NCI-H748 treated with DMSO at 0.1 percent for 48 hours (cell line): ENCODE measurements at regions not wholly inside any gene's neighbourhood (a gene's known extent, or its start where the extent isn't known, plus 50 kb on each side); places are given as distances from the start of the nearest gene placed in this dataset.

Source experiments
- DNase-seq: peaks from one replicate; lab custom pipeline; 2025; lab: John Stamatoyannopoulos, UW

- no peak for DNase-seq
These were observed 144.0 kb upstream of the CNTN4 start for GRCh38 chr3:1954632-1955031.

GRCh38 chr3:1955170-1955569, 143.5 kb upstream of the CNTN4 start:
- no peak for DNase-seq

- DNase-seq: no peak
These were observed 142.9 kb upstream of the CNTN4 start for GRCh38 chr3:1955750-1956149.

- DNase-seq: no peak
These were observed 138.2 kb upstream of the CNTN4 start for GRCh38 chr3:1960506-1960905.

GRCh38 chr3:1962396-1963088, 136.1 kb upstream of the CNTN4 start:
- peak; percentile 95 for DNase-seq

GRCh38 chr3:1963896-1964295, 134.8 kb upstream of the CNTN4 start:
- DNase-seq: no peak

- DNase-seq: no peak
These were observed 131.1 kb upstream of the CNTN4 start for GRCh38 chr3:1967525-1967924.

- no peak for DNase-seq
These were observed 129.4 kb upstream of the CNTN4 start for GRCh38 chr3:1969281-1969680.

- no peak for DNase-seq
These were observed 126.9 kb upstream of the CNTN4 start for GRCh38 chr3:1971780-1972179.

- DNase-seq: no peak
These were observed 118.6 kb upstream of the CNTN4 start for GRCh38 chr3:1979961-1980615.

GRCh38 chr3:1987980-1988379, 110.7 kb upstream of the CNTN4 start:
- DNase-seq: no peak

- no peak for DNase-seq
These were observed 99.9 kb upstream of the CNTN4 start for GRCh38 chr3:1998739-1999138.

GRCh38 chr3:2001306-2002108, 97.2 kb upstream of the CNTN4 start:
- DNase-seq: no peak

GRCh38 chr3:2023959-2024358, 74.7 kb upstream of the CNTN4 start:
- DNase-seq: peak; percentile 9

- no peak for DNase-seq
These were observed 74.0 kb upstream of the CNTN4 start for GRCh38 chr3:2024713-2025112.

GRCh38 chr3:2029559-2029958, 69.1 kb upstream of the CNTN4 start:
- no peak for DNase-seq

- DNase-seq: no peak
These were observed 62.6 kb upstream of the CNTN4 start for GRCh38 chr3:2036076-2036475.

- no peak for DNase-seq
These were observed 56.7 kb upstream of the CNTN4 start for GRCh38 chr3:2041931-2042330.
